ENCODE measurements at regions not wholly inside any gene's neighbourhood (a gene's known extent, or its start where the extent isn't known, plus 50 kb on each side); places are given as distances from the start of the nearest gene placed in this dataset.
"Not testable (repeated sequence)": the region's sequence is repeated elsewhere in the genome, so short reads cannot be mapped to it uniquely, and the experiment has no call there.

GRCh38 chr3:127439621-127440020 is 150.9 kb downstream of the TPRA1 start:
- DNase-seq (ENCODE audit: low spot score): no peak

- no peak for DNase-seq (ENCODE audit: low spot score)
Observed at GRCh38 chr3:127438951-127439350, 151.1 kb upstream of the PRR20G start.

- no peak for DNase-seq (ENCODE audit: low spot score)
Observed at GRCh38 chr3:127438371-127438770, 150.5 kb upstream of the PRR20G start.

- DNase-seq (ENCODE audit: low spot score): not testable (repeated sequence)
Observed at GRCh38 chr3:127435299-127435698, 147.5 kb upstream of the PRR20G start.

- DNase-seq (ENCODE audit: low spot score): no peak
Observed at GRCh38 chr3:127431066-127431465, 143.2 kb upstream of the PRR20G start.

GRCh38 chr3:127428344-127428997 is 140.6 kb upstream of the PRR20G start:
- no peak for DNase-seq (ENCODE audit: low spot score)

- DNase-seq (ENCODE audit: low spot score): no peak
Observed at GRCh38 chr3:127427666-127428065, 139.8 kb upstream of the PRR20G start.

- no peak for DNase-seq (ENCODE audit: low spot score)
Observed at GRCh38 chr3:127427156-127427555, 139.3 kb upstream of the PRR20G start.

GRCh38 chr3:127426444-127427153 is 138.8 kb upstream of the PRR20G start:
- no peak for DNase-seq (ENCODE audit: low spot score)

GRCh38 chr3:127425505-127426443 is 137.9 kb upstream of the PRR20G start:
- no peak for DNase-seq (ENCODE audit: low spot score)

- DNase-seq (ENCODE audit: low spot score): peak; percentile 19
Observed at GRCh38 chr3:127424766-127425504, 137.1 kb upstream of the PRR20G start.

- no peak for DNase-seq (ENCODE audit: low spot score)
Observed at GRCh38 chr3:127423856-127424765, 136.3 kb upstream of the PRR20G start.

GRCh38 chr3:127422663-127423375 is 135.0 kb upstream of the PRR20G start:
- no peak for DNase-seq (ENCODE audit: low spot score)

- DNase-seq (ENCODE audit: low spot score): no peak
Observed at GRCh38 chr3:127421943-127422662, 134.3 kb upstream of the PRR20G start.

- DNase-seq (ENCODE audit: low spot score): no peak
Observed at GRCh38 chr3:127420829-127421228, 133.0 kb upstream of the PRR20G start.

- DNase-seq (ENCODE audit: low spot score): no peak
Observed at GRCh38 chr3:127419641-127420553, 132.1 kb upstream of the PRR20G start.

GRCh38 chr3:127419182-127419581 is 131.3 kb upstream of the PRR20G start:
- DNase-seq (ENCODE audit: low spot score): no peak

GRCh38 chr3:127418560-127419147 is 130.8 kb upstream of the PRR20G start:
- no peak for DNase-seq (ENCODE audit: low spot score)

Data from kidney capillary endothelial cell (primary cell).